NOMO-1 treated with DMSO at 0.1 percent for 48 hours (cell line): ENCODE measurements at regions not wholly inside any gene's neighbourhood (a gene's known extent, or its start where the extent isn't known, plus 50 kb on each side); places are given as distances from the start of the nearest gene placed in this dataset.

Experiments
- DNase-seq: peaks from one replicate; lab custom pipeline; 2025; ENCODE audit not compliant: unreplicated experiment; lab: John Stamatoyannopoulos, UW

DNA sequence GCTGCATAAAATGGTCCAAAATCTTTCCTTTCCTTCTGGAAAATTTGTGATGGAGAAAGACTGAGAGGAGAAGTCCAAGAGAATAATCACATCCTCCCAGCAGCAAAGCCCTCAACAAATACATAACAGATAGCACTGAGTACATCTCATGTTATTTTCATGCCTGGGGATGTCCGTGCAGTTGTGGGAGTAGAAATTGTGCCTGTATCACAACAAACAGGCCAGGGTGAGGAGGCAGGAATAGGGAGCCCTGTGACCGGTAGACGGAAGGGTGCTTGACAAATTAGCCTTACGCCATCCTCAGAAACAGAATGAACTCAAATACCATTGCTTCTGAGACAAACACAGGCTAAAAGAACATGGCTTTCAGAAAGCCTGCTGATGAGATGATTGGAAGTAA, 333.2 kb upstream of the UMPS start:
- DNase-seq: no peak

DNA sequence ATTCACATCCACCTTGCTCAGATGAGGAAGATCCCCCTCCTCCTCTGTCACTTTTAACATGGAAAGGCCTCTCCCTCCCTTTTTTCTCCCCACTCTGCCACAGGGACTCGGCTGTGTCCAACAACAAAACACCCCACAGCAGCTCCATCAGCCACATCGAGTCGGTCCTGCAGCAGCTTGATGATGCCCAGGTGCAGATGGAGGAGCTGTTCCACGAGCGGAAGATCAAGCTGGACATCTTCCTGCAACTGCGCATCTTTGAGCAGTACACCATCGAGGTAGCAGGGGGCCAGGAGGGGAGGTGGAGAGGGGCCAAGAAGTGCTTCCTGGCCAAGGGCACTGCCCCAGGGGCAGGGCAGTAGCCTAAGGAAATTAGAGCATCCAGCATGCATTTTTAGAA, 331.7 kb upstream of the UMPS start:
- no peak for DNase-seq

DNA sequence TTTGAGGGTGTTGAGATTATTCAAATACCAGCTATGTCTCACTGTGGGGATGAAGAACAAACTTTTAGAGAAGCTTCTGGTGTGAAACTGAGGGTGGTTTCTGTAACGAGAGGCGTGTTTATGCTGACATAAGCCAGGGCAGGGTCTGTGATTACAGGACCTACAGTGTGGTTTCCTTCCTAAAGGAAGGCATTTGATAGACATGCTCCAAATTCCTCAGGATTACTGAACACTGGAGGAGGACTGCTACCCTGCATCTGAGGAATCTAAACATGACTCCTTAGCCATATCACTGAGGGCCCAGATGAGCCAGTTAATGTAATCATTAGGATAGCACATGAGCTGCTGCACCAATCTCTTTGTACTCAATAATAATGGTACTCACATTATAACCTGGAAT, 328.4 kb upstream of the UMPS start:
- DNase-seq: no peak

DNA sequence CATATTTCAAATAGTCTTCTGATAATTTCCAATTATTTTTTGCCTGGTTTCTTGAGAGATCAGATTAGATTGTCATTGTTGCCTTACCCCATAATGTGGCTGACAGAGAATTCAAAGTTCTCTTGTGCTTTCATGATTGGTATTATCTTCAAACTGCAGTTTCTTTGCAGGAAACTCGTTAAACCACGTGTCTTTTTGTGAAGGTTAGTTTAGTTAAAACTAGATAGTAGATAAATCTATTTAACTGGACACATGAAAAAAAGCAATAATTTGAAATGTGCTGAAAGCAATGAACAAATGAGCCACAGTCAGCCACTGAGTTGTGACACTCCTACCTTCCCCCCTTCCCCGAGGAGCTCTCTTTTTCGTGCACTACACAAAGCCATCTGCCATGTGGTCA, 327.5 kb upstream of the UMPS start:
- DNase-seq: no peak

DNA sequence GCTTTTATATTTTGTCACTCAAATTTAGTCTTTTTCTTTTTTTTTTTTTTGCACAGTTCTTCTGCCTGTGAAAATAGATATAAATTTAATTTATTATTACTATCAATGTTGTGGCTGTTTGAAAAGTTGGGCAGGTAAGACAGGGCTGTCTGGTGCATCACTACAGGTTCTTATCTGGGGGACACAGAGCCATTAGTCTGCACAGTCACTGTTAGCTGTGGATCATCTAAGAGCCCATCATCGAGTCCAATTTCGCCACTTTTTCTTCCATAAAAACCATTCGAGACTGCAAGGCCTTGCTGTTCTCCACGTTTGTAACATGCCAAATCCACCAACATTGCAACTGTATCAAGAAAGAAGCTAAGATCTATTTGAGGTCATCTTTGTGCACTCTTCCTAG, 325.6 kb upstream of the UMPS start:
- no peak for DNase-seq

DNA sequence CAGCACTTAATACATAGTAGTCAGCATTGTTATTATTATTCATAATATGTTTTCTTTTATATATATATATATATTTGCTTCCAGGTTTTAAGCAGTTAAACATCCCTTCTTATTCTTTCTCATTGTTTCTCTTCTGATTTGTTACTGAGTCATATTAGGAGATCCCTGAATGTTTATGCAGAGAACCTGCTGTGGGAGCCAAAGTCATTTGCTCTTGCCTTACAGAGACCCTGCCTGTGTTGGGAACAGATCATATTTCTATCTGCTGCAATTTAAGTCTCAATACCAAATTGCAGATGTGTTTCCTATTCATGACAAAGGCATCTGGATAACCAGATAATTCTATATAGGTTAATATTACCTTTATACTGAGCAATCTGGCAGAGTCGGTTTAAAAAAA, 323.0 kb upstream of the UMPS start:
- DNase-seq: no peak

DNA sequence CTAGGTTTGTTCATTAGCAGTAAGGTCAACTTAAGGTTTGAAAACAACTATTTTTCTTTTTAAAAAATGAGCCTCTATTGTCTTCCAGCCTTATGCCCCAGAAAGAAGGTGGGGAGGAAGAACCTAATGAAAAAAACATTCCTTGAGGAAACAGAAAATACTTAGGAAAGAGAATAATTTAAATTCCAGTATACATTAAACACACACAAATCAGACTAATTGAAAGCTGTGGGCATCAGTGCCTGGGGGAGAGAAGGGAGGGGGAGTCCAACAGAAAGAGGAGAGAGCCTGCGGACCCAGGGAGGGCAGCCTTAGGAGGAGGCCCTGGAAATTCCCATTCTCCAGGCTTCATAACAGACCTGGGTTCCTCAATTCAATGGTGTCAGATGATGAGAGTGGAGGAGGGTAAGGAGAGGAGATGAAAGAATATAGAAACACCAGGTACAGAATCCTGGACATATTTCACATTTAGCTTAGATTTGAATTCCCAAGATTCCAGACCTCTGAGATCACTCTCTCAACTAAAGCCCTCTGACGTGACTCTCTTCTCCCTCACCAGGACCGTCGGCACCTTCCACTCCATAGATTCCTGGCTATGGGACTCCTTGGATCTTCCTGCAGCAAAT, 320.5 kb upstream of the UMPS start:
- no peak for DNase-seq

DNA sequence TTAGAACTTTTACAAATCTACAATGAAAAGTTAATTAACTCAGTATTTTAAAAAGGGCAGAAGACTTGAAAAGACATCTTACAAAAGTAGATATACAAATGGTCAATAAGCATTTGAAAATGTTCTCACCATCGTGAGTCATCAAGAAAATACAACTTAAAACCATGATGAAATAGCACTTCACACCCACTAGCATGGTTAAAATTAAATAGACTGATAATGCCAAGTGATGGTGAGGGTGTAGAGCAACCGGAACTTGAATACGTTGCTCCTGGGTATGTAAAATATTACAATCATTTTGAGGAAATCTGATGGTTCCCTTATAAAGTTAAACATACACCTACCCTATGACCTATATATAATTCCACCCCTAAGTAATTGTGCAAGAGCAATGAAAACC, 319.8 kb upstream of the UMPS start:
- DNase-seq: no peak

DNA sequence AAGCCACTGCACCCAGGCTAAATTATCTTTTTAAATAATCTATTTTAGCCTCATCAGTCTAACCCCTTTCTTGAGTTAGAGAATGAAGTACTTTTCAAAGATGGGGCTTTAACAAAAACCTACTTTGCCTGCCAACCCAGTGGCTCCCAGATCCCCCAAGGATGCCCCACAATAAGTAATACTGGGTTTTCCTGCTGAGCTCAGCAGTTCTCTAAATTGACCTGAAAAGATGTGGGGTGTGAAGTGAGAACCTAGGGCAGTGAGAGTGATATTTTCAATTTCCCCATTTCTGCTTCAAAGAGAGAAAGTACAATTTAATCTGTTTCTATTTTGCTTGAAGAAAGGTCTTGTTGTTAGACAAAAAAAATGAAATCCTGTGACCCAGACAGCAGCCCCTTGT, 318.5 kb upstream of the UMPS start:
- no peak for DNase-seq

DNA sequence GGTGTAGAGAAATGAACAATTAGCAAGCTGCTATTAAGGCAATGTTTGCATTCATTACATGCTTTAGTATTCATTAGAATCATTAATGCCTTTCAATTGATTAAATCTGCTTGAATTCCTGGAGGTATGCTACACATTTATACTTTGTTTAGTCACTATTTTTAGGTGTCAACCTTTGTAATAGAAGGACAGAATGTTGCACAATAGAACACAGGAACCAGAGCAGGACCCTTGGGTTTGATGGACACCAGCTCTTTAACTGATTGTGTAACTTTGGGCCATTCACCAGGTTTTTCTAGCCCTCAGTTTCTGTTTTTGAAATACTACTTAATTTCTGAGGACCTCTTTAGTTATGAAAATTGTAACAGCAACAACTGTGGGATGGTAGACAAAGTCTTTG, 317.6 kb upstream of the UMPS start:
- DNase-seq: no peak

DNA sequence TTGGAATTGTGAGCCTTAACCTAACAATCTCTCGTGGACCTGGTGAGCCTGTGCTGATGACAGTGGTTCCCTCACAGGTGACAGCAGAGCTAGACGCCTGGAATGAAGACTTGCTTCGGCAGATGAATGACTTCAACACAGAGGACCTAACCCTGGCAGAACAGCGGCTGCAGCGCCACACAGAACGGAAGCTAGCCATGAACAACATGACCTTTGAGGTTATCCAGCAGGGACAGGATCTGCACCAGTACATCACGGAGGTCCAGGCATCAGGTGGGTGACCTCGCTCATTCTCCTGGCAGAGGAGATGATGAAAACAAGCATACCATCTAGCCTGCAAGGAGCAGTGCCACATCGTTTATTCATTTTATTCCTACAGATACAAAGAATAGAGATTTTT, 316.9 kb upstream of the UMPS start:
- DNase-seq: no peak

DNA sequence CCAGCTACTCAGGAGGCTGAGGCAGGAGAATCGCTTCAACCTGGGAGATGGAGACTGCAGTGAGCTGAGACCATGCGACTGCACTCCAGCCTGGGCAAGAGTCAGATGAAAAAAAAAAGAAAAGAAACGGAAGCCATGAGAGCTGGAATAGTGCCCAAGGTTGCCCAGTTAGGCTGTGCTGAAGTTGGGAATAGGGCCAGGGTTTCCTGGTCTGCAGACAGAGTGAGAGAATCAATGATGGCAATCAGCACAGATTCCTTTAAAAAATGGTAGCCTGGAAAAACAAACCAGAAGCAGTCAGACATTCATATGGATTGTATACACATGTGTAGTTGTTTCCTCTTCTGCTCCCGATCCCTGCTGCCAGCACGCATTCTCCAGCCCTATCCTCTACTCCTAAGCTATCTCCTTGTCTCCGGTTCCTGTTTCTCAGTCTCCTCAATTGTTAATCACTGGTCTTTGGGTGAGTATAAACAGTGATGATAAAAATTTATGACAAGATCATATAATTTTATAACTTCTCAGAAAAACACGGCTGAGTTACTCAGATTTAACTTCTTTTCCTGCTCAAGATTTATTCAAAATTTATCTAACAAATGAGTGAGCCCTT, 316.2 kb upstream of the UMPS start:
- DNase-seq: no peak

DNA sequence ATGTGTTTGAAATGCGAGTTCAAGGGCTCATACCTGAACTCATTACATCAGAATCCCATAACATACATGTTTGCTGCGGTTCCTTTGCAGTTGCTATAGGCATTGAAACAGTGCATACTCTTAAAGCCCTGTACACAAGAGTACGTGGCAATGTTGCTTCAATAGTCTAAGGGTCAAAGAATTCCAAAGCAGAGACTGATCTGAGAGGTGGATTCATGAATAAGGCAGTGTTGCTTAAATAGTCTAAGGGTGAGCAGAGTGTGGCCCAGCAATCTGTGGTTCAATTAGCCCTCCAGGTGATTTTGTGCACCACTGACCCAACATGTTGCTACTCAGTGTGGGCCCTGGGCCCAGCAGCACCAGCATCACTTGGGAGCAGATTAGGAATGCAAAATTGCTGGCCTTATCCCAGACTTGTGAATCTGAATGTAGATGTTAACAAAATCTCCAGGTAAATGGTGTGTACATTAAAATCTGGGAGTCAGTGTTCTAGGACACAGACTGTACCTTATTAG, 314.7 kb upstream of the UMPS start:
- DNase-seq: no peak

DNA sequence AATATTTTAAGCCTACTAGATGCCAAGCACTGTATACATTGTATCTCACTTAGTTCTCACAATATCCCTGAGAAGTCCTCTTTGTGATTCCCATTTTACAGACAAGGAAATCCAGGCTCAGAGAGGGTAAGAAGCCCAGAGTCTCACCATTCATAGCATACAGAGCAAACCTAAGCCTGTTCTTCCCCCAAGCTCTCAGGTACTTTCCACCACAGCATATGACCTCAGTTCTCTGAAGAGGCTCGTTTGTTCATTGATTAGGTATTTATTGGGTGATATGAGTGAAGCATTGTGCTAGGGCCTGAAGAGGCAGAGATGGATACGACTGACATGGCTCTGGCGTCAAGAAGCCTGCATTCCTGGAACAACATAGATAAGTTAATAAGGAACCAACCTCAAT, 310.9 kb upstream of the UMPS start:
- no peak for DNase-seq

DNA sequence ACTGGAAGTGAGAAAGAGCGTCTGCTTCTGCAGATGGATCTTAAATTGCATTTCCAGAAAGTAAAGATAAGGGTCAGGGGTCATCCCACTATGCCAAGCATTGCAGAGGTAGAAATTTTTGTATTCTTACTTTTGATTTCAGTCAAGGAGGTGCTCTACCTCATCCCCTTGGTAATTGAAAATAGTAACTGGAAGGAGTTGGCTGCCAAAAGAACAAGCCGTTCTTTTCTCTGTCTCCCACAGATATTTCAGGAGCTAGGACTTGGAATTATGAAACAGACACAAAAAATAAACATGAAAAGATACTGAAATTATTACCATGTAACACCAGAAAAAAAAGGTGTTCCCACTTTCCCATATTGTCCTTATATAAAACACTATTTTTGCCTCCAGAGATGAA, 309.9 kb upstream of the UMPS start:
- no peak for DNase-seq

DNA sequence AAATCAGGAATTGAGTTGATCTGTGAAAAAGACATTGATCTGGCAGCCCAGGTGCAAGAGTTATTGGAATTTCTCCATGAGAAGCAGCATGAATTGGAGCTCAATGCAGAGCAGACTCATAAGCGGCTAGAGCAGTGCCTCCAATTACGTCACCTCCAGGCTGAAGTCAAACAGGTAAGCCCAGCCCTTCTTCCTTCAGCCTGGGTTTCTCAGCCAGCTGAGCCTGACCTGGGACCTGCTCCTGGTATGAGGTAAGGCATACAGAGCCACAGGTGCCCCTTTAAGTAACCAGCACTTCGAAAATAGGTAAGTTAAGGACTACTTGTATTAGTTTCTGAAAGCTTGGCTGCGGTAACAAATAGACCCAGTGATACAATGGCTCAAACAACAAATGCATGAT, 307.4 kb upstream of the UMPS start:
- no peak for DNase-seq

DNA sequence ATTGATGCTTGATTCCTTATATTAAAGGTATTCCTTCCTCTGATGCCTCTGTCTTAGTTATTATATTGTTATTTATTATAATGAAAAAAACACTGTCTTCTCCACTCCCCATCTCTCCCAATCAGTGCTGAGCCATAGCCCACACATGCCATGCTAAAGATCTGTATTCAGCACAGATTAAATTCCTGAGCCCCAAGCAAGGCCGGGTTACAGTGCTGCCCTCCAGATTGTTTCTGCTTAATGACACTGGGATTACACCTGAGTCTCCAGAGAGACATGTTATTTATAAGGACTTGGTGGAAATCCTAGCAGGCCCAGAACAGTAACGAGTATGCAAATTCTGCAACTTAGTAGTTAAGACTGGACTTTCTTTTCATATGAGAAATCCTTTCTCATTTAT, 305.9 kb upstream of the UMPS start:
- DNase-seq: no peak

DNA sequence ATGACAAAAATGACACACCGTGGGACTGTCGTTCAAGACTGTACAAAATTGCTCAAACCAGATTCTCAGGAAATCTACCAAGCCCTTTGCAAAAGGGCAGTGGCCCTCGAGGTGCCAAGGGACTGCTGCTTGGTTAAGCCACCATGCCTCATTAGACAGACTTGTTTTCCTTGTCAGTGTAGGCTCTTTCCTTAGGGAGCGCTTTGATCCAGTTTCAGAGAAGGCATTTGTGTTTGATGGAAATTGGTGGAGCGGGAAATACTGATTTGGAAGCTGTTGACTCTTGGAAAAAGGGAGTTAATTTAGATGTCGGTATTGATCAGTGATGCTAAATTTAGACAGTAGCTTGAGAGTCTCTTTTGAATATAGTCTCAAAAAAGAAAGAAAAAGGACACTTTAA, 304.3 kb upstream of the UMPS start:
- no peak for DNase-seq

DNA sequence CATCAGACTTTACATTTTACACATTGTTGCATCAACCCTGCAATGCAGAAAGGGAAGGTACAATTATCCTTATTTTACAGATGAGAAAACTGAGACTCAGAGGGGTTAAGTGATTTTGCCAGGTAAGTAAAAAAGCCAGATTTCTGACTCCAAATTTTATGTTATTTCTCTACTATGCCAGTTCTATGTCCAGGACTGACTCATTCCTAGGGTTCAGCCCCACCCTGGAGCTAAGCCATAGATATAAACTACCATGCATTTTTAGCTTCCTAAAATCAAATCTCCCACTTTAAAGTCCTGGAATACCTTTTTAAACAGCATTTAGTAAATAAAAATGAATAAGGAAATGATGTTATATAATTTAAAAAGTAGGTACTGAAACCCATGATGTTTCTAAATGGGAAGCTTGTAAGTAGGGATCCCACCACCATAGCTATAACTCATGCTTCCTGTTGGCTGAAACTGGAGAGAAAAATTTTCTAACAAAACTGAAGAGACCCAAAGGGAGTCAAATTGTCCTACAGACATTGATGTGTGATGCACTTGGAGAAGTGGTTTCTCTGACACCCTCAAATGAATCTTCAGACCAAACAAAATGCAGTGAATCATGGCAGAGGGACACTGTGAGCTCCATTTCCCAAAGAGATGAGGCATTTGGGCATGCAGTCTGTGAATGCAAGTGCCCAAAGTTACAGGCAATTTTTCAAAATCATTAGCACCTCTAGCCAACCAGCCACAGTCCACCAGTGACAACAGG, 301.7 kb upstream of the UMPS start:
- DNase-seq: no peak

DNA sequence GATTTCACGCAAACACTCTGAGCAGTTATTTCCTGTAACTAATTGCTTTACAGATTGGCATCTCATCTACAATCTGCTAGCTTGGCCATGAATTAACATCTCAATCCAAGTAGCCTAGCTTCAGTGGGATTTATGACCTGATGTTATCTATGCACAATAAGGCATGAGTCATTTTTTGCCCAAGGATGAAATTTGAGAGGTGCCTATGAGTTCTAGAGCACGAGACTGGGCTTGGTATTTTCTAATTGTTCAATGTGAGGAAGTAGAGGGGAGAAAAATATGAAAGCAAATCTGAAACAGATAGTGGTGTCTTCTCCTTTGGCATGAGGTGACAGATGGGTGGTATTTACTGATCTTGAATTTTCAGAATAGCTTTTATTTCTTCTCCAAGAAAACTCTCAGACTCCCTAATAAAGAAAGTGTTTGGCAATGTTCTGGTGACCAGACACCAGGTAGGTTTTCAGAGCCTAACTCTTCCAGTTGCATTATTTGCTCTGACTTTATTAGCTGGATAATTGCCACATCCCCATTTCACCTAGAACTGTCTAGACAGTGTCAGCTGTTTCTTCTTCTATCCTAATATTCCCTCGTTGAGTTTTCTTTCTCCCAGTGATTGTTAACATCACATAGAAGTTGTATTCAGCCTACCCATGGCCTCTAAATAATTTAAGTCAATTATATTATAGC, 301.0 kb upstream of the UMPS start:
- DNase-seq: no peak

DNA sequence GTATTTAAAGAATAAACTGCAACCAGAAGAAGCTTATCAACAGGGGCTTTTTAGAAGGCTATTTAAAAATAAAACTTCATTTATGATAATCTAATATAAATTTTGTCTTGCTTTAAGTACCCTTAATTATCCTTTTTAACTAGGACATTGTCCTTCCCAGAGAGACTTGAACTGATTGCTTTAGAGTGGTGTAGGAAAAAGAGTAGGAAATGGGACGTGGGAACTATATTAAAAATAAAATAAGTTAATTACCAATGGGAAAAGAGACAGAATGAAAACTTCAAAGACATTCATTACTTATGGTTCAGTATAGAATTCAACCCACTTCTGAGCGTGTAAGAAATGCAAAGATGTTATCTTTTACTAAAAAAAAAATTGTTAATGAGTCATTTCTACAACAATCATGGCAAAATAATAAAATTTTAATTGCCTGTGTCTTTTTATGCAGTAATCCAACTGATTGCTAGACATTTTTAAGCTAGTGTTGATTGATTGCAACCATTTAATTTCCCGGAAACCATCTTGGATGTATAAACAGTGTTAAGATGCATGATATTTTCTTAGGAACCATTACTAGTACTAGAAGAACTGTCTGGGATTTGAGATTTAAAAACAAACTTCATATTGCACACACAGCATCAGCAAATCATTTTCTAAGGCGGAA, 298.8 kb upstream of the UMPS start:
- DNase-seq: no peak
